WTC11 (cell line): ENCODE measurements at regions not wholly inside any gene's neighbourhood (a gene's known extent, or its start where the extent isn't known, plus 50 kb on each side); places are given as distances from the start of the nearest gene placed in this dataset.

Experiments
- ETV6 ChIP-seq: sonication (generic); formaldehyde crosslinking; IDR thresholded peaks from 2 replicates; pipeline ENCODE4 v1.8.1; 2022; ENCODE audit warnings: mild to moderate bottlenecking, missing genetic modification reagents
- FOXJ3 ChIP-seq: sonication (generic); formaldehyde crosslinking; IDR thresholded peaks from 2 replicates; pipeline ENCODE4 v1.9.0; 2021; ENCODE audit warnings: missing genetic modification reagents, mild to moderate bottlenecking, borderline replicate concordance
- RELA ChIP-seq: sonication (generic); formaldehyde crosslinking; IDR thresholded peaks from 2 replicates; pipeline ENCODE4 v1.8.1; 2022; ENCODE audit warnings: missing genetic modification reagents, mild to moderate bottlenecking, borderline replicate concordance
- TF ChIP-seq, protein P1 (sequence below): fragments of 200-600 bp; IDR thresholded peaks from 2 replicates; pipeline ENCODE4 v1.8.0; 2022; ENCODE audit warnings: antibody characterized with exemption

DNA sequence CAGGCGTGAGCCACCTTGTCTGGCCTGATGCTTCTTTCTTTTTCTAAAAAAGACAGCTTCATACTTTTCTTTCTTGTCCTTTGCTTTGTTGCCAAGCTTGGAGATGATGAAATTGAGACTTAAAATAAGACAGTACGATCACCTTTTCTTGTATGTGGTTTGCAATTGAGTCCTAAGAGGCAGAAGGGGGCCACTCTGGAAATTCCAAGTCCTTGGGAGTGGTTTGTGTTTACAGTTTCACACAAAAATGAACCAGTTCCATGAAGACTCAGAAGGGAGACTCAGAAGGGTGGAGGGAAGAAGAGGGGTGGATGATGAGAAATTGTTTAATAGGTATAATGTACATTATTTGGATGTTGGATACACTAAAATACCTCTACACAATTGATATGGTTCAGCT is 70.7 kb upstream of the TNS3 start:
- TF ChIP-seq, protein P1, sequence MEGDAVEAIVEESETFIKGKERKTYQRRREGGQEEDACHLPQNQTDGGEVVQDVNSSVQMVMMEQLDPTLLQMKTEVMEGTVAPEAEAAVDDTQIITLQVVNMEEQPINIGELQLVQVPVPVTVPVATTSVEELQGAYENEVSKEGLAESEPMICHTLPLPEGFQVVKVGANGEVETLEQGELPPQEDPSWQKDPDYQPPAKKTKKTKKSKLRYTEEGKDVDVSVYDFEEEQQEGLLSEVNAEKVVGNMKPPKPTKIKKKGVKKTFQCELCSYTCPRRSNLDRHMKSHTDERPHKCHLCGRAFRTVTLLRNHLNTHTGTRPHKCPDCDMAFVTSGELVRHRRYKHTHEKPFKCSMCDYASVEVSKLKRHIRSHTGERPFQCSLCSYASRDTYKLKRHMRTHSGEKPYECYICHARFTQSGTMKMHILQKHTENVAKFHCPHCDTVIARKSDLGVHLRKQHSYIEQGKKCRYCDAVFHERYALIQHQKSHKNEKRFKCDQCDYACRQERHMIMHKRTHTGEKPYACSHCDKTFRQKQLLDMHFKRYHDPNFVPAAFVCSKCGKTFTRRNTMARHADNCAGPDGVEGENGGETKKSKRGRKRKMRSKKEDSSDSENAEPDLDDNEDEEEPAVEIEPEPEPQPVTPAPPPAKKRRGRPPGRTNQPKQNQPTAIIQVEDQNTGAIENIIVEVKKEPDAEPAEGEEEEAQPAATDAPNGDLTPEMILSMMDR: no peak
- no peak for TF ChIP-seq ETV6 (CRISPR knock-in tag)
- TF ChIP-seq RELA (CRISPR knock-in tag): no peak
- no peak for TF ChIP-seq FOXJ3 (CRISPR knock-in tag)
